ENCODE measurements at regions not wholly inside any gene's neighbourhood (a gene's known extent, or its start where the extent isn't known, plus 50 kb on each side); places are given as distances from the start of the nearest gene placed in this dataset.

DNA sequence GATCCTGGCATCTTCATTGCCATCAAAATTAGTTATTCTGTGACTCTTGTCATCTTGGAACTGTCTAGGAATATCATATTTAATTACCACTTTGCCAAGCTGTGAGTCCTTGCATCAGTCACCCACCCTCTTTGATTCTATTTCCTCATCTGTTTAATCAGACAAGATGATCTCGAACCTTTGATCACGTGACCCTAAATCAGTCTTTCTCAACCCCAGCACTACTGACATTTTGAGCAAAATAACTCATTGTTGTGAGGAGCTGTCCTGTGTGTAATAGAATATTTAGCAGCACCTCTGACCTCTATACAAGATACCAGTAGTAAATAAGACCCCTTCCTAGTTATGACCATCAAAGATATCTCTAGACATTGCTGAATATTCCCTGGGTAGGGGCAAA lies 343.4 kb upstream of the ARPP21 start:
- TF ChIP-seq CTCF (IDR thresholded peaks at IDR 0.05) (no peak), POLR2A (IDR thresholded peaks at IDR 0.05) (no peak)
